ENCODE measurements at regions not wholly inside any gene's neighbourhood (a gene's known extent, or its start where the extent isn't known, plus 50 kb on each side); places are given as distances from the start of the nearest gene placed in this dataset.
A peak's percentile ranks its signal among the peaks of the same experiment; 100 is the strongest.

GRCh38 chr3:15896500-15896899 lies 98.7 kb upstream of the ANKRD28 start:
- no peak overlapping the region for H3K27ac ChIP-seq (ENCODE audit: insufficient read depth, low read depth, low read length)
- no peaks in the 10 kb centered on the region for H3K4me1 ChIP-seq (ENCODE audit: control insufficient read depth, extremely low read depth, insufficient read depth, low read length)
- no peak for DNase-seq (ENCODE audit: low read depth, low spot score)
- no peak overlapping the region for H3K9ac ChIP-seq (replicated peaks; ENCODE audit: extremely low read depth, insufficient read depth, low read length)
- intact Hi-C loops (cut with micrococcal nuclease) (no loop called here), dilution Hi-C loops (cut with MboI; ENCODE audit: extremely low pct_ligation_motif_present, low sequenced_read_pairs) (no loop called here)
- TF ChIP-seq POLR2A (IDR thresholded peaks at IDR 0.05; ENCODE audit: low read depth, low read length): no peak
- no peak for TF ChIP-seq JUN (IDR thresholded peaks at IDR 0.05; ENCODE audit: borderline replicate concordance, insufficient read depth, insufficient read length, low read depth)
- BruUV-seq (replicated peaks): no TSS peak
- H3K27me3 ChIP-seq (ENCODE audit: control insufficient read depth in 2 of 2, insufficient read depth in 2 of 2, low read length in 2 of 2): peaks cover 0 to 1% of the 10 kb centered on the region in 2 experiments
- H3K4me2 ChIP-seq (ENCODE audit: insufficient read depth, low read length): no peak overlapping the region
- FAIRE-seq: no peak
- CTCF ChIA-PET: no interaction called here
- no peaks in the 10 kb centered on the region for H3K9me3 ChIP-seq (replicated peaks; ENCODE audit: control insufficient read depth, insufficient read depth, low read length)
- no peak overlapping the region for H3K4me3 ChIP-seq (replicated peaks in 1 of 3; ENCODE audit: insufficient read depth in 1 of 3, low read depth in 1 of 3, low read length in 3 of 3)
- no peaks in the 10 kb centered on the region for H3K36me3 ChIP-seq (ENCODE audit: control insufficient read depth in 2 of 2, extremely low read depth in 1 of 2, insufficient read depth in 2 of 2, low read length in 2 of 2)
- H3K79me2 ChIP-seq (ENCODE audit: control insufficient read depth, insufficient read depth, low read length): no peaks in the 10 kb centered on the region
- H4K20me1 ChIP-seq (replicated peaks; ENCODE audit: control insufficient read depth, extremely low read depth, insufficient read depth, low read length): no peaks in the 10 kb centered on the region
- no peak overlapping the region for H2AFZ ChIP-seq (ENCODE audit: low read depth, low read length)
- no peaks in the 10 kb centered on the region for H3K9me1 ChIP-seq (replicated peaks; ENCODE audit: control insufficient read depth, extremely low read depth, insufficient read depth, low read length)
- POLR2A ChIA-PET: no interaction called here

DNA sequence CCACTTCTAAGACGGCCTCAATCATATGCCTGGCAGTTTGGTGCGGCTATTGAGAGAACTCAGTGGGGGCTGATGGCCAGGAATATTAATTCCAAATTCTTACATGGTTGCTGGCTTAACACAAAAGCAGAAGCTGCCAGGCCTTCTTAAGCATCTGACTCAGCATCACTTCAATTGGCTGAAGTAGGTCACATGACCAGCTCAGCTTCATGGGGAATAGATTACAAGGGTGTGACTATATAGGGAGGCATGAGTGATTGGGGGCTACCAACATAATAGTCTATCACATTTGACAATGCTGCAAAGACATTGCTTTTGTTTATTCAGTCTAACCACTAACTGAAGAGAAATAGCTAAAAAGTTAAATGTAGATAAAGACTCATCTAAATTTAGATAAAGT lies 101.6 kb upstream of the ANKRD28 start:
- Histone ChIP-seq H4K20me1 (replicated peaks; ENCODE audit: control insufficient read depth, extremely low read depth, insufficient read depth, low read length) (no peaks in the 10 kb centered on the region), H3K79me2 (ENCODE audit: control insufficient read depth, insufficient read depth, low read length) (no peaks in the 10 kb centered on the region), H3K4me2 (ENCODE audit: insufficient read depth, low read length) (no peak overlapping the region), H3K4me1 (ENCODE audit: control insufficient read depth, extremely low read depth, insufficient read depth, low read length) (no peaks in the 10 kb centered on the region), H2AFZ (ENCODE audit: low read depth, low read length) (no peak overlapping the region), H3K9ac (replicated peaks; ENCODE audit: extremely low read depth, insufficient read depth, low read length) (no peak overlapping the region), H3K36me3 (ENCODE audit: control insufficient read depth in 2 of 2, extremely low read depth in 1 of 2, insufficient read depth in 2 of 2, low read length in 2 of 2) (no peaks in the 10 kb centered on the region), H3K27me3 (ENCODE audit: control insufficient read depth in 2 of 2, insufficient read depth in 2 of 2, low read length in 2 of 2) (no peaks in the 10 kb centered on the region), H3K9me1 (replicated peaks; ENCODE audit: control insufficient read depth, extremely low read depth, insufficient read depth, low read length) (no peaks in the 10 kb centered on the region), H3K4me3 (replicated peaks in 1 of 3; ENCODE audit: insufficient read depth in 1 of 3, low read depth in 1 of 3, low read length in 3 of 3) (no peak overlapping the region), H3K27ac (ENCODE audit: insufficient read depth, low read depth, low read length) (no peak overlapping the region), H3K9me3 (replicated peaks; ENCODE audit: control insufficient read depth, insufficient read depth, low read length) (no peaks in the 10 kb centered on the region)
- FAIRE-seq (no peak), DNase-seq (ENCODE audit: low read depth, low spot score) (peak; percentile 7)
- ChIA-PET CTCF (interaction anchor here (0.8 to 1.4 kb wide), 2 partner anchors 17 to 88 kb away, joined by 3 read pairs; no protein-coding TSS in a partner anchor), POLR2A (no interaction called here)
- dilution Hi-C loops (cut with MboI; ENCODE audit: extremely low pct_ligation_motif_present, low sequenced_read_pairs) (no loop called here), intact Hi-C loops (cut with micrococcal nuclease) (no loop called here)
- TF ChIP-seq GATA2 (IDR thresholded peaks at IDR 0.05; ENCODE audit: insufficient read depth, insufficient read length, low read depth, low read length) (no peak), JUN (IDR thresholded peaks at IDR 0.05; ENCODE audit: borderline replicate concordance, insufficient read depth, insufficient read length, low read depth) (no peak), POLR2A (IDR thresholded peaks at IDR 0.05; ENCODE audit: low read depth, low read length) (no peak), FOS (IDR thresholded peaks at IDR 0.05; ENCODE audit: borderline replicate concordance, insufficient read depth, low read length) (no peak), POLR2AphosphoS5 (IDR thresholded peaks at IDR 0.05; ENCODE audit: insufficient read depth, low read depth, low read length) (no peak), MYC (IDR thresholded peaks at IDR 0.05; ENCODE audit: low read depth, low read length) (no peak)
- TF ChIP-seq, protein P1, sequence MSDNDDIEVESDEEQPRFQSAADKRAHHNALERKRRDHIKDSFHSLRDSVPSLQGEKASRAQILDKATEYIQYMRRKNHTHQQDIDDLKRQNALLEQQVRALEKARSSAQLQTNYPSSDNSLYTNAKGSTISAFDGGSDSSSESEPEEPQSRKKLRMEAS (IDR thresholded peaks at IDR 0.05; ENCODE audit: insufficient read depth, insufficient read length): no peak
- no TSS peak for BruUV-seq (replicated peaks)

All from endothelial cell of umbilical vein (primary cell).